Activated naive CD8-positive, alpha-beta T cell treated with anti-CD3 and anti-CD28 coated beads for 36 hours (primary cell): ENCODE measurements at regions not wholly inside any gene's neighbourhood (a gene's known extent, or its start where the extent isn't known, plus 50 kb on each side); places are given as distances from the start of the nearest gene placed in this dataset.

Experiments
- DNase-seq: peaks from one replicate; pipeline ENCODE4 v3.0.0; 2021
- H3K27ac Mint-ChIP-seq: one replicate; pipeline ENCODE4 v1.8.0; 2022; ENCODE audit warnings: mild to moderate bottlenecking, moderate library complexity, mixed read lengths
- H3K27me3 Mint-ChIP-seq: one replicate; pipeline ENCODE4 v1.8.0; 2022; ENCODE audit warnings: mild to moderate bottlenecking, mixed read lengths
- H3K36me3 Mint-ChIP-seq: one replicate; pipeline ENCODE4 v1.8.0; 2021; ENCODE audit warnings: mild to moderate bottlenecking, mixed read lengths
- H3K4me1 Mint-ChIP-seq: one replicate; pipeline ENCODE4 v1.8.0; 2021; ENCODE audit warnings: mixed read lengths
- H3K4me3 Mint-ChIP-seq: one replicate; pipeline ENCODE4 v1.8.0; 2022; ENCODE audit warnings: mild to moderate bottlenecking, moderate library complexity, mixed read lengths
- H3K9me3 Mint-ChIP-seq: one replicate; pipeline ENCODE4 v1.8.0; 2022; ENCODE audit warnings: mixed read lengths

- no peaks in the 10 kb centered on the region for H3K36me3 Mint-ChIP-seq
Measured at GRCh38 chr20:40443753-40444152, 245.3 kb downstream of the MAFB start.

GRCh38 chr20:40442181-40442963 is 246.7 kb downstream of the MAFB start:
- DNase-seq = no peak
- Mint-ChIP-seq H3K4me3 (no peak overlapping the region), H3K27me3 (no peaks in the 10 kb centered on the region), H3K9me3 (no peaks in the 10 kb centered on the region), H3K36me3 (no peaks in the 10 kb centered on the region), H3K27ac (no peak overlapping the region), H3K4me1 (no peaks in the 10 kb centered on the region)

More at GRCh38 chr20:40443753-40444152, 245.3 kb downstream of the MAFB start:
- H3K27me3 Mint-ChIP-seq = no peaks in the 10 kb centered on the region
- no peak for DNase-seq
- no peak overlapping the region for H3K4me3 Mint-ChIP-seq
- H3K9me3 Mint-ChIP-seq = no peaks in the 10 kb centered on the region
- no peaks in the 10 kb centered on the region for H3K4me1 Mint-ChIP-seq
- H3K27ac Mint-ChIP-seq = no peak overlapping the region

- H3K27ac Mint-ChIP-seq = no peak overlapping the region
- H3K4me3 Mint-ChIP-seq = no peak overlapping the region
- H3K4me1 Mint-ChIP-seq = no peaks in the 10 kb centered on the region
- H3K9me3 Mint-ChIP-seq = no peaks in the 10 kb centered on the region
- no peaks in the 10 kb centered on the region for H3K36me3 Mint-ChIP-seq
- no peaks in the 10 kb centered on the region for H3K27me3 Mint-ChIP-seq
- DNase-seq = no peak
Measured at GRCh38 chr20:40441771-40442170, 247.3 kb downstream of the MAFB start.

DNA sequence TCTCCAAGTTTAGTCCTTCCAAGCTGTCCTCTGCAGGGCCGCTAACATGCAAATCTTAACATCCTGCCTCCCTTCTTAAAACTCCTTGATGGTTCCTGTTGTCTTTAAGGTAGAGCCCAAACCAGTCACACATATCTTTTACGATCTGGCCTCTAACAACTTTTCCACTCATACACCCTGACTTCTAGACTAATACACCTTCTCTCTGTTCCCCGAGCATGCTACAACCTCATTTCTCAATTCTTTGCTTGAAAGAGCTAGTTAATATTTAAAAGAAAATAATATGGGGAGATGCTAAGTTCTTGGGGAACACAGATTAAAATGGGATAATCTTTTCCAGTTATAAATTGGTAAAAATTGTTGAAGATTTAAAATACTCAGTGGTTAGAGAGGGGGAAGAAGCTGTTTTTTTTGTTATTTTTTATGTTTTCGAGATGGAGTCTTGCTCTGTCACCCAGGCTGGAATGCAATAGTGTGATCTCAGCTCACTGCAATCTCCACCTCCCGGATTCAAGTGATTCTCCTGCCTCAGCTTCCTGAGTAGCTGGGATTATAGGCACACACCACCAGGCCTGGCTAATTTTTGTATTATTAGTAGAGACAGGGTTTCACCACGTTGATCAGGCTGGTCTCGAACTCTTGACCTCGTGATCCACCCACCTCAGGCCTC is 250.7 kb downstream of the MAFB start:
- H3K4me3 Mint-ChIP-seq = no peak overlapping the region

GRCh38 chr20:40436011-40436410 is 253.0 kb downstream of the MAFB start:
- Mint-ChIP-seq H3K4me1 (no peaks in the 10 kb centered on the region), H3K27me3 (peaks cover 3% of the 10 kb centered on the region), H3K9me3 (no peaks in the 10 kb centered on the region), H3K36me3 (no peaks in the 10 kb centered on the region), H3K27ac (no peak overlapping the region), H3K4me3 (no peak overlapping the region)
- no peak for DNase-seq

More for the DNA sequence above, 250.7 kb downstream of the MAFB start:
- no peak overlapping the region for H3K27ac Mint-ChIP-seq
- no peak for DNase-seq
- no peaks in the 10 kb centered on the region for H3K27me3 Mint-ChIP-seq
- no peaks in the 10 kb centered on the region for H3K9me3 Mint-ChIP-seq
- H3K4me1 Mint-ChIP-seq = no peaks in the 10 kb centered on the region
- H3K36me3 Mint-ChIP-seq = no peaks in the 10 kb centered on the region

DNA sequence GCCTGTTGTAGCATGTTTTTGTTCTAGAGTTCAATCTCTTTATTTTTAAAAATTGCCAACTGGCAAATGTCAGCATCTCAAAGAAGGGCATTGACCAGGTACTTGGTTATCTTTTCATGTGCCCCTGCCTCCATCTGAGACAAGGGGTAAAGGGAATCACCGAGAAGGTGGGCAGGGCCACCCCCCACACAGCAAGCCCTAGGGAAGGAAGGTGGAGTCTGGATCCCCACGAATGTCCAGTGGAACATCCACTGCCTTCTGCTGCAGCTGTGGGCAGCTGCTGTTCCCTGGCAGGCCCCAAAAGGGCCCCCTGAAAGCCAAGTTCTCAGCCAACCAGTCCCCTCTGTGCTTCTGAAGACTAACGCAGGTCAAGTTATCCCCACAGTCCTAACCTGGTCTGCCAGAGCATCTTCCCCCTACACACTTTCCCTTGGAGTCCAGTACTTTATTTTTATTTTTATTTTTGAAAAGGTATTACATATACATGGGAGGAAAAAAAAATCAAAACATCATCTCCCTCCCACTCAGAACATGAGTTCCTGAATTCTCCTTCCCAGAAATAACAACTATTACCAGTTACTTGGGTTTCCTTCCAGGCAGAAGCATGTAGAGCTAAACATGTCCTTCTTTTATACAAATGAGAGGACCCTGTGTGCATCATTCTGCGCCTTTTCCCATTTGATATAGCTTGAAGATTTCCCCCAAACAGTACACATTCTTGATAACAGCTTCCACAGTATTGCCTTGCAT is 253.7 kb downstream of the MAFB start:
- Mint-ChIP-seq H3K9me3 (no peaks in the 10 kb centered on the region), H3K27ac (no peak overlapping the region), H3K36me3 (no peaks in the 10 kb centered on the region), H3K4me3 (no peak overlapping the region), H3K27me3 (peaks cover 8% of the 10 kb centered on the region), H3K4me1 (no peaks in the 10 kb centered on the region)
- DNase-seq = no peak

DNA sequence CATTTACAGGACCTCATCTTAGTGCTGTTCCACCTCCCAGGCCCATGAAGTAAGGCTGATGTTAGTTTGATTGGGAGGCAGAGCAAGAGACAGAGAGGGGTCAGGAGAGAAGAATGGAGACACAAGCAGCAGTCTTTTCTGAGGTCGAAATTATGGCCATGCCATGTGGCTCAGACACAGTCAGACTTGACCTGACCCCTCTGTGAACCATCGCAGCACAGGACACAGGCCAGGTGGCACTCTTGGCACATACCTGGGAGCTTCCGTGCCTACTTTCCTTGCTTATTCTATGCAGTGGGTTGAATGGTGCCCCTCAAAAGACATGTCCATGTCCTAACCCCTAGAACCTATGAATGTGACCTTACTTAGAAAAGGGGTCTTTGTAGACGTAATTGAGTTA is 254.9 kb downstream of the MAFB start:
- no peak overlapping the region for H3K27ac Mint-ChIP-seq
- H3K4me1 Mint-ChIP-seq = no peaks in the 10 kb centered on the region
- no peak overlapping the region for H3K4me3 Mint-ChIP-seq
- DNase-seq = no peak
- no peaks in the 10 kb centered on the region for H3K9me3 Mint-ChIP-seq
- H3K36me3 Mint-ChIP-seq = no peaks in the 10 kb centered on the region
- peaks cover 8% of the 10 kb centered on the region for H3K27me3 Mint-ChIP-seq

- peaks cover 8% of the 10 kb centered on the region for H3K27me3 Mint-ChIP-seq
- H3K36me3 Mint-ChIP-seq = no peaks in the 10 kb centered on the region
- no peak overlapping the region for H3K27ac Mint-ChIP-seq
- no peak overlapping the region for H3K4me3 Mint-ChIP-seq
- no peaks in the 10 kb centered on the region for H3K9me3 Mint-ChIP-seq
- H3K4me1 Mint-ChIP-seq = no peaks in the 10 kb centered on the region
- no peak for DNase-seq
Measured at GRCh38 chr20:40433341-40433861, 255.6 kb downstream of the MAFB start.

DNA sequence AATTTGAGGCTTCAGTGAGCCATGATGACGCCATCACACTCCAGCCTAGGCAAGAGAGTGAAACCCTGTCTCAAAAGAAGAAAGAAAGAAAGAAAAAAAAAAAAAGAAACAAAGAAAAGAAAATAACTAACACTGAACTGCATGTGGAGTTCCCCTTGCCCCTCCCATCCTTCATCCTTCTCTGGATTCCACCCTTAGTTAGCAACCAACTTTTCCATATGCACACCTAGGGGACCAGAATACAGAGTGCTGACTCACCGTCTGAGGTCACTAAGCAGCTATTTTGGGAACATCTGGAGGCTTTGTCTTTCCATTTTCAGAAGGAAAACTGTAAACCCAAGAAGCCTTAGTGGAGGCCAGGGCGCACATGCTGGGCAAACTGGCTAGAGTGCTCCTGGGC is 257.4 kb downstream of the MAFB start:
- H3K36me3 Mint-ChIP-seq = no peaks in the 10 kb centered on the region
- no peak overlapping the region for H3K4me3 Mint-ChIP-seq
- no peaks in the 10 kb centered on the region for H3K9me3 Mint-ChIP-seq
- DNase-seq = no peak
- no peak overlapping the region for H3K27ac Mint-ChIP-seq
- H3K4me1 Mint-ChIP-seq = no peaks in the 10 kb centered on the region
- H3K27me3 Mint-ChIP-seq = peaks cover 8% of the 10 kb centered on the region

GRCh38 chr20:40431112-40431511 is 257.9 kb downstream of the MAFB start:
- no peaks in the 10 kb centered on the region for H3K36me3 Mint-ChIP-seq
- H3K27ac Mint-ChIP-seq = no peak overlapping the region
- peaks cover 8% of the 10 kb centered on the region for H3K27me3 Mint-ChIP-seq
- H3K9me3 Mint-ChIP-seq = no peaks in the 10 kb centered on the region
- no peak overlapping the region for H3K4me3 Mint-ChIP-seq
- no peaks in the 10 kb centered on the region for H3K4me1 Mint-ChIP-seq
- DNase-seq = no peak

DNA sequence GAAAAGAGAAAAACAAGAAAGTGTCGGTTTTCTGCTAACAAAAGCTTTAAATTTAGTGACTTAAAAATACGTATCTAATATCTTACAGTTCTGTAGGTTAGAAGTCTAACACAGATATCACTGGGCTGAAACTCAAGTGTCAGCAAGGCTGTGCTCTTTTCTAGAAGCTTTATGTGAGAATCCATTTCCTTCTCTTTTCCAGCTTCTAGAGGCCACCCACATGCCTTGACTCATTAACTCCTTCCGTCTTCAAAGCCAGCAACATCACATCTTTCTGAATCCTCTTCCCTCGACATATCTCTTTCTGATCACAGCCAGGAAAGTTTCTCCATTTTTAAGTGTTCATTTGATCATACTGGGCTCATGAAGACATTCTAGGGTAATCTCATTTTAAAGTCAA is 262.0 kb downstream of the MAFB start:
- DNase-seq = no peak
- Mint-ChIP-seq H3K4me3 (no peak overlapping the region), H3K4me1 (no peaks in the 10 kb centered on the region), H3K9me3 (no peaks in the 10 kb centered on the region), H3K27me3 (peaks cover 8% of the 10 kb centered on the region), H3K36me3 (no peaks in the 10 kb centered on the region), H3K27ac (no peak overlapping the region)

- no peaks in the 10 kb centered on the region for H3K4me1 Mint-ChIP-seq
- no peaks in the 10 kb centered on the region for H3K36me3 Mint-ChIP-seq
- no peaks in the 10 kb centered on the region for H3K9me3 Mint-ChIP-seq
- no peak overlapping the region for H3K27ac Mint-ChIP-seq
- no peak for DNase-seq
- no peak overlapping the region for H3K4me3 Mint-ChIP-seq
- H3K27me3 Mint-ChIP-seq = no peaks in the 10 kb centered on the region
Measured at GRCh38 chr20:40424695-40425094, 264.3 kb downstream of the MAFB start.

DNA sequence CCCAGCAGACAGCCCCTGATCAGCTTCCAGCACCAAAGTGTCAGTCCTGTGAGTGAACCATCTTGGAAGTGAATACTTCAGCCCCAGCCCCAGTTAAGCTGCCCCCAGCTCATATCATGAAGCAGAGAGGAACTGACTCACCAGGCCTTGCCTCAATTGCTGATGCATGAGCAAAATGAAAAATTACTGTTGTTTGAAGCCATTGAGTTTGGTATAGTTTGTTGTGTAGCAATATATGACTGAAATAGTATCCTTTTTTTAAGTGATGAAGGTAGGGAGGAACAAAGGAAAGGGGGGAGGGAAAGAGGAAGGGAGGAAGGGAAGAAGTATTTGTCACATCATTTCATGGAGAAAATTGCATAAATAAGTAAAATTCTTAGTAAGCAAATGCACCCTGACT is 266.4 kb downstream of the MAFB start:
- H3K9me3 Mint-ChIP-seq = no peaks in the 10 kb centered on the region
- no peak overlapping the region for H3K4me3 Mint-ChIP-seq
- H3K36me3 Mint-ChIP-seq = no peaks in the 10 kb centered on the region
- no peak for DNase-seq
- H3K4me1 Mint-ChIP-seq = no peaks in the 10 kb centered on the region
- no peak overlapping the region for H3K27ac Mint-ChIP-seq
- H3K27me3 Mint-ChIP-seq = no peaks in the 10 kb centered on the region

DNA sequence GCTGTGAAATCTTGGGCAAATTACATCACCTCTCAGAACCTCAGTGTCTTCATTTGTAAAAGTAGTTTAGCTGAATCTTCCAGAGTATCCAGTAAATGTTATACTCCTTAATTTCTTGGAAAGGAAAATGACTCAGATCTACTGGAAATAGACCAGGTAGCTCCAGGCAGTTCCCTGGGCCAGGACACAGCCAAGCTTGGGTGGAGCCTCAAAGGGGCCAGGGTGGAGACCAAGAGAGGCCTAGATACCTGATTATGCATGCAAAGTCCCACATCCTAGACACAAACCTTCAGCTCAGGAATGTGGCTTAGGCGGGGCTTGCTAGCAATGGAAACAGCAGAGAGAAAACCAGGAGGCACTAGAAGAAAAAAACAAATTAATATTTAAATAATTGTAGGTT is 272.8 kb downstream of the MAFB start:
- no peaks in the 10 kb centered on the region for H3K4me1 Mint-ChIP-seq
- H3K27ac Mint-ChIP-seq = no peak overlapping the region
- peaks cover 5% of the 10 kb centered on the region for H3K9me3 Mint-ChIP-seq
- H3K27me3 Mint-ChIP-seq = peaks cover 8% of the 10 kb centered on the region
- no peaks in the 10 kb centered on the region for H3K36me3 Mint-ChIP-seq
- no peak for DNase-seq
- no peak overlapping the region for H3K4me3 Mint-ChIP-seq

DNA sequence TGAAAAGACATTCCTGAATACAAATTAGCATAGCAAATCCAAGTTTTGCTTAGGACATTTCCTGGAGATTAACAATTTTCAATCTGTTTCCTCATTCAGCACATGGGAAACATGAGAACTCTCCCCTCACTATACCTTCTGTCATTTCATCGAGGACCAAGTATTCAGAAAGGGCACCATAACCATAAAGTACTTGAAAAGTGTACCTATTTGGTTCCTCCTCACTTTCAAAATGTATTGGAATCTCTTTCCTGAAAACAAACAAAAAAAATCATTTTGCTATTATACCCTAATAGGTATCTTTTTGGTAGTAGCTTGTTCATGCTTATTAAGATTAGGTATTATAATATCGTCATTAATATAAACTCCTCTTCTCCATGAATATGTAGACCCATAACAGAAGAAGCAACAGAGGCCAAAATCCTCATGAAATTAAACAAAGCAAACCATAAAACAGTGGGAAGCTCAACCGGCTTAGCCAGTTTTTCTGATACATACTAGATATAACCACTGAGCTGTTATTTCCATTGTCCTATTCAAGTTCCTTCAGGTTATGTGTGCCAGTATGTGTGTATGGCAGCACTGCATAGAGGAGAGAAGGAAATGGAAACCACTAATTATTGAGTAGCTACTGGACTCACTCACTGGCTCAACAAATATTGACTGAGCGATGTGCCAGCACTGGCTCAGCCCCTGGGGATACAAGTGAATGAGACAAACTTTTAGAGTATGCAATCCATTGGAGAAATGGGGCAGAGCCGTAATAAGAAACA is 274.0 kb downstream of the MAFB start:
- peaks cover 12% of the 10 kb centered on the region for H3K27me3 Mint-ChIP-seq
- H3K9me3 Mint-ChIP-seq = peaks cover 5% of the 10 kb centered on the region
- no peaks in the 10 kb centered on the region for H3K4me1 Mint-ChIP-seq
- H3K27ac Mint-ChIP-seq = no peak overlapping the region
- no peak for DNase-seq
- H3K4me3 Mint-ChIP-seq = no peak overlapping the region
- no peaks in the 10 kb centered on the region for H3K36me3 Mint-ChIP-seq
